ENCODE measurements at regions not wholly inside any gene's neighbourhood (a gene's known extent, or its start where the extent isn't known, plus 50 kb on each side); places are given as distances from the start of the nearest gene placed in this dataset.

DNA sequence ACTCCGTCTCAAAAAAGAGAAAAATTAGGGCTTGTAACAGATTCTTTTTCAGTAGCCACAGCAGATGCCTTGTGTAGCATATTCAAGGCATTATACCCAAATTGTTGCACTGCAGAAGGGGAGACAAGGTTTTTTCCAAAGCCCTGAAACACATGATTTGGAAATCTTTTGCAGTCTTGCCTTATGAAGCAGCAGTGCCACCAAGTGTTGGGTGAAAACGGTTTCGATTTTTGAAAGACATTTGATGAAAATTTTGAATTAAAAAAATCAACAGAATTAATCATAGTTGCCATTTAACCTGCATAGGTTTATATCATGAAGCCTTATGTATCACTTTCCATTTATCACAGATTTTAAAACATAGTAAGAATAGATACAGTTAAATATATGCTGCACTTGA, 479.5 kb downstream of the TAF11L14 start:
- no TSS peak for BruUV-seq (replicated peaks)
- no peak for TF ChIP-seq CTCF (IDR thresholded peaks at IDR 0.05; ENCODE audit: unreplicated experiment)
- Mint-ChIP-seq H3K27me3 (ENCODE audit: unreplicated experiment) (no peaks in the 10 kb centered on the region), H3K4me1 (ENCODE audit: low read depth, unreplicated experiment) (no peaks in the 10 kb centered on the region), H3K9me3 (ENCODE audit: low read depth, unreplicated experiment) (peaks cover 16% of the 10 kb centered on the region), H3K36me3 (ENCODE audit: insufficient read depth, unreplicated experiment) (no peaks in the 10 kb centered on the region), H3K4me3 (ENCODE audit: low read depth, unreplicated experiment) (no peak overlapping the region), H3K27ac (ENCODE audit: unreplicated experiment) (no peak overlapping the region)
- CTCF ChIA-PET, result no interaction called here
- intact Hi-C loops (cut with micrococcal nuclease; ENCODE audit: unreplicated experiment), result no loop called here
- DNase-seq, result no peak

- Mint-ChIP-seq H3K36me3 (ENCODE audit: insufficient read depth, unreplicated experiment) (no peaks in the 10 kb centered on the region), H3K9me3 (ENCODE audit: low read depth, unreplicated experiment) (peaks cover 18% of the 10 kb centered on the region), H3K4me3 (ENCODE audit: low read depth, unreplicated experiment) (no peak overlapping the region), H3K27me3 (ENCODE audit: unreplicated experiment) (no peaks in the 10 kb centered on the region), H3K4me1 (ENCODE audit: low read depth, unreplicated experiment) (no peaks in the 10 kb centered on the region), H3K27ac (ENCODE audit: unreplicated experiment) (no peak overlapping the region)
- DNase-seq, result no peak
- intact Hi-C loops (cut with micrococcal nuclease; ENCODE audit: unreplicated experiment), result no loop called here
- BruUV-seq (replicated peaks), result no TSS peak
- CTCF ChIA-PET, result interaction anchor here (0.7 kb wide), 1 partner anchor 28 kb away, joined by 4 read pairs; no protein-coding TSS in a partner anchor
- TF ChIP-seq CTCF (IDR thresholded peaks at IDR 0.05; ENCODE audit: unreplicated experiment), result no peak
Observed at GRCh38 chr5:18114151-18114757, 480.0 kb downstream of the TAF11L14 start.

DNA sequence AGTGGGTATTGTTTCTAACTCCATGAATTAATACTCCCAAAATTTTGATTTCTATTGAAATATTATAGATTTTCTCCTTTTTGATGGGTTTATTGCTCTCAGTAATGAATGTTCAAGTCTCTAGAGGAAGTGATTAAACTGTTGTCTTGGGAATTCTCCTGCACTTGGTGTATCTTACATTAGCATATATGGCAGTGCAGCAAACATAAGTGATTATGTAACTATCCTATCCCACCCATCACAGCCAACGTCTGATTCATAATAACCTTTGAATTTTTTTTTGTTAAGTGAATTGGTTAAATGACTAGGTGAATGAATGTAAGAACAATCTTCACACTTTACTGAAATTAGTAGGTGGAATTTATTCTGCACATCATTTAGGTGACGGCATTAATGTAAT, 483.7 kb downstream of the TAF11L14 start:
- intact Hi-C loops (cut with micrococcal nuclease; ENCODE audit: unreplicated experiment), result no loop called here
- H3K4me1 Mint-ChIP-seq (ENCODE audit: low read depth, unreplicated experiment), result no peaks in the 10 kb centered on the region
- no peak for TF ChIP-seq CTCF (IDR thresholded peaks at IDR 0.05; ENCODE audit: unreplicated experiment)
- H3K36me3 Mint-ChIP-seq (ENCODE audit: insufficient read depth, unreplicated experiment), result no peaks in the 10 kb centered on the region
- CTCF ChIA-PET, result no interaction called here
- H3K4me3 Mint-ChIP-seq (ENCODE audit: low read depth, unreplicated experiment), result no peak overlapping the region
- peaks cover 20% of the 10 kb centered on the region for H3K9me3 Mint-ChIP-seq (ENCODE audit: low read depth, unreplicated experiment)
- H3K27ac Mint-ChIP-seq (ENCODE audit: unreplicated experiment), result no peak overlapping the region
- no peaks in the 10 kb centered on the region for H3K27me3 Mint-ChIP-seq (ENCODE audit: unreplicated experiment)
- no TSS peak for BruUV-seq (replicated peaks)
- no peak for DNase-seq

- peaks cover 20% of the 10 kb centered on the region for H3K9me3 Mint-ChIP-seq (ENCODE audit: low read depth, unreplicated experiment)
- TF ChIP-seq CTCF (IDR thresholded peaks at IDR 0.05; ENCODE audit: unreplicated experiment), result no peak
- no peak for DNase-seq
- CTCF ChIA-PET, result no interaction called here
- intact Hi-C loops (cut with micrococcal nuclease; ENCODE audit: unreplicated experiment), result no loop called here
- H3K4me3 Mint-ChIP-seq (ENCODE audit: low read depth, unreplicated experiment), result no peak overlapping the region
- BruUV-seq (replicated peaks), result no TSS peak
- H3K27me3 Mint-ChIP-seq (ENCODE audit: unreplicated experiment), result no peaks in the 10 kb centered on the region
- no peak overlapping the region for H3K27ac Mint-ChIP-seq (ENCODE audit: unreplicated experiment)
- no peaks in the 10 kb centered on the region for H3K4me1 Mint-ChIP-seq (ENCODE audit: low read depth, unreplicated experiment)
- no peaks in the 10 kb centered on the region for H3K36me3 Mint-ChIP-seq (ENCODE audit: insufficient read depth, unreplicated experiment)
Observed at GRCh38 chr5:18119156-18119785, 485.0 kb downstream of the TAF11L14 start.
